ENCODE measurements at regions not wholly inside any gene's neighbourhood (a gene's known extent, or its start where the extent isn't known, plus 50 kb on each side); places are given as distances from the start of the nearest gene placed in this dataset.

DNA sequence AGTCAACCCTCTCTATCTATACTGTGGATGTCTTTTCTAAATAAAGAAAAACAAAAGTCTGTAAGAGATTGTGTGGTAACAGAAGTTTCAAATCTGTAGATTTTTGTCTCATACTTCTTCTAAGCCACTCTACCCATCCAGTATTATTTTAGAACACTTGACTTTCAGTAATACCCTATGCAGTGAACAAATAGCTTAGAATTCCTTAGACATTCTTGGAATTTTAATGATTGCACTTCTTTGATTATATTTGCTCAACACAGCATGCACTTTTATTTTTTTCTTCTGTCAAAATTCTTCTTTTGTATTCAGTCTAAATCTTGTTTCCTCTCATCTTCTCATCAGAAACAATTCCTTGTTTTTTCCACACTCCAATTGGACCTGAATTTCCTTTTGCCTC is 1080.2 kb downstream of the SUCLG1 start:
- no peak for TF ChIP-seq TAF1 (IDR thresholded peaks at IDR 0.05; ENCODE audit: low read depth)
- no peak for TF ChIP-seq YY1 (IDR thresholded peaks at IDR 0.05; ENCODE audit: low read depth)
- TF ChIP-seq NFIC (IDR thresholded peaks at IDR 0.05), result no peak
- TF ChIP-seq TCF12 (IDR thresholded peaks at IDR 0.05; ENCODE audit: low read depth), result no peak
- TF ChIP-seq, protein P1, sequence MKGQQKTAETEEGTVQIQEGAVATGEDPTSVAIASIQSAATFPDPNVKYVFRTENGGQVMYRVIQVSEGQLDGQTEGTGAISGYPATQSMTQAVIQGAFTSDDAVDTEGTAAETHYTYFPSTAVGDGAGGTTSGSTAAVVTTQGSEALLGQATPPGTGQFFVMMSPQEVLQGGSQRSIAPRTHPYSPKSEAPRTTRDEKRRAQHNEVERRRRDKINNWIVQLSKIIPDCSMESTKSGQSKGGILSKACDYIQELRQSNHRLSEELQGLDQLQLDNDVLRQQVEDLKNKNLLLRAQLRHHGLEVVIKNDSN (IDR thresholded peaks at IDR 0.05), result no peak
- TF ChIP-seq FOXM1 (IDR thresholded peaks at IDR 0.05; ENCODE audit: borderline replicate concordance, low read depth), result no peak
- TF ChIP-seq CREB1 (IDR thresholded peaks at IDR 0.05; ENCODE audit: low read depth), result no peak
- TF ChIP-seq ZBTB7A (IDR thresholded peaks at IDR 0.05; ENCODE audit: low read depth), result no peak
- TF ChIP-seq RAD21 (IDR thresholded peaks at IDR 0.05; ENCODE audit: low read depth), result no peak
- no peak for TF ChIP-seq EP300 (IDR thresholded peaks at IDR 0.05; ENCODE audit: borderline replicate concordance)
- no peak for TF ChIP-seq EGR1 (IDR thresholded peaks at IDR 0.05)
- TF ChIP-seq, protein P2, sequence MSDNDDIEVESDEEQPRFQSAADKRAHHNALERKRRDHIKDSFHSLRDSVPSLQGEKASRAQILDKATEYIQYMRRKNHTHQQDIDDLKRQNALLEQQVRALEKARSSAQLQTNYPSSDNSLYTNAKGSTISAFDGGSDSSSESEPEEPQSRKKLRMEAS (IDR thresholded peaks at IDR 0.05), result no peak

DNA sequence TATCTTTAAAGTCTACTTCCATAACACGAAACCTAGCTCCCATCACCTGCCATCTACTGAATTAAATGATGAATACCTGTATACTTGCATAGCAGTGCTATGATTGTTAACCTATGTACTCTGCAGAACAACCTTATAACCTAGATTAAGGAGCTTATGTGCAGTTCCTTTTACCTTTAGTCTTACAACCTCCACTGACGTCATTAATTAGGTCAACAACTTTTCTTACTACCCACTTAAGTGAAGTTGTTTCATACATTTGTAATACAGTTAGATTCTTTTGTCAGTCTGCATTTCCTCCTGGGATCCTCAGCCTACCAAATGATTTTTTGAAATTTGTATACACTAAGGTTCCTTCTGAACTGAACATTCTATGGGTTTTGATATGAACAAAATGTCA is 1082.3 kb downstream of the SUCLG1 start:
- TF ChIP-seq EGR1 (IDR thresholded peaks at IDR 0.05) (no peak), FOXM1 (IDR thresholded peaks at IDR 0.05; ENCODE audit: borderline replicate concordance, low read depth) (no peak), YY1 (IDR thresholded peaks at IDR 0.05; ENCODE audit: low read depth) (no peak), ZBTB7A (IDR thresholded peaks at IDR 0.05; ENCODE audit: low read depth) (no peak), TCF12 (IDR thresholded peaks at IDR 0.05; ENCODE audit: low read depth) (no peak), CEBPB (IDR thresholded peaks at IDR 0.05) (no peak), TAF1 (IDR thresholded peaks at IDR 0.05; ENCODE audit: low read depth) (no peak), TEAD4 (IDR thresholded peaks at IDR 0.05) (no peak), CREB1 (IDR thresholded peaks at IDR 0.05; ENCODE audit: low read depth) (no peak), RAD21 (IDR thresholded peaks at IDR 0.05; ENCODE audit: low read depth) (no peak), EP300 (IDR thresholded peaks at IDR 0.05; ENCODE audit: borderline replicate concordance) (no peak), NFIC (IDR thresholded peaks at IDR 0.05) (no peak)
- TF ChIP-seq, protein P3, sequence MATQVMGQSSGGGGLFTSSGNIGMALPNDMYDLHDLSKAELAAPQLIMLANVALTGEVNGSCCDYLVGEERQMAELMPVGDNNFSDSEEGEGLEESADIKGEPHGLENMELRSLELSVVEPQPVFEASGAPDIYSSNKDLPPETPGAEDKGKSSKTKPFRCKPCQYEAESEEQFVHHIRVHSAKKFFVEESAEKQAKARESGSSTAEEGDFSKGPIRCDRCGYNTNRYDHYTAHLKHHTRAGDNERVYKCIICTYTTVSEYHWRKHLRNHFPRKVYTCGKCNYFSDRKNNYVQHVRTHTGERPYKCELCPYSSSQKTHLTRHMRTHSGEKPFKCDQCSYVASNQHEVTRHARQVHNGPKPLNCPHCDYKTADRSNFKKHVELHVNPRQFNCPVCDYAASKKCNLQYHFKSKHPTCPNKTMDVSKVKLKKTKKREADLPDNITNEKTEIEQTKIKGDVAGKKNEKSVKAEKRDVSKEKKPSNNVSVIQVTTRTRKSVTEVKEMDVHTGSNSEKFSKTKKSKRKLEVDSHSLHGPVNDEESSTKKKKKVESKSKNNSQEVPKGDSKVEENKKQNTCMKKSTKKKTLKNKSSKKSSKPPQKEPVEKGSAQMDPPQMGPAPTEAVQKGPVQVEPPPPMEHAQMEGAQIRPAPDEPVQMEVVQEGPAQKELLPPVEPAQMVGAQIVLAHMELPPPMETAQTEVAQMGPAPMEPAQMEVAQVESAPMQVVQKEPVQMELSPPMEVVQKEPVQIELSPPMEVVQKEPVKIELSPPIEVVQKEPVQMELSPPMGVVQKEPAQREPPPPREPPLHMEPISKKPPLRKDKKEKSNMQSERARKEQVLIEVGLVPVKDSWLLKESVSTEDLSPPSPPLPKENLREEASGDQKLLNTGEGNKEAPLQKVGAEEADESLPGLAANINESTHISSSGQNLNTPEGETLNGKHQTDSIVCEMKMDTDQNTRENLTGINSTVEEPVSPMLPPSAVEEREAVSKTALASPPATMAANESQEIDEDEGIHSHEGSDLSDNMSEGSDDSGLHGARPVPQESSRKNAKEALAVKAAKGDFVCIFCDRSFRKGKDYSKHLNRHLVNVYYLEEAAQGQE (IDR thresholded peaks at IDR 0.05; ENCODE audit: low read depth), result no peak
- TF ChIP-seq, protein P2 (IDR thresholded peaks at IDR 0.05), result no peak
- TF ChIP-seq, protein P1 (IDR thresholded peaks at IDR 0.05), result no peak

DNA sequence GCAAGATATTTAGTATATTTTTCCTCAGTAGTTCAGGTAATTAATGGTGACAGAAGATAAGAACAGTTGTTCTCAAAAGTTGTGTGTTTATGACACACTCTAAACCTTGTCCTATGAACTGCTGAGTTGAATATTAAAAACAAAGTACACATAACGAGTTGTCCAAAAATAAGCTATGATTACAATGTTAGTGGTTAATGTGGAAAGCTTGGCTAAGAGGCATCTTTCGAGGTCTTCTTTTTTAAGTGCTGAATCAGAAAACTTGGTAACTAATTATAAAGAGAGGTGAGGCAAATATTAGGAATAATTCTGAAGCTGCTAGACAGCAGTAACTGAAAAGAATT is 1088.7 kb downstream of the SUCLG1 start:
- no peak for TF ChIP-seq CEBPB (IDR thresholded peaks at IDR 0.05)
- no peak for TF ChIP-seq TEAD4 (IDR thresholded peaks at IDR 0.05)
- TF ChIP-seq TCF12 (IDR thresholded peaks at IDR 0.05; ENCODE audit: low read depth), result no peak
- no peak for TF ChIP-seq TAF1 (IDR thresholded peaks at IDR 0.05; ENCODE audit: low read depth)
- no peak for TF ChIP-seq CREB1 (IDR thresholded peaks at IDR 0.05; ENCODE audit: low read depth)
- no peak for TF ChIP-seq NFIC (IDR thresholded peaks at IDR 0.05)
- no peak for TF ChIP-seq RAD21 (IDR thresholded peaks at IDR 0.05; ENCODE audit: low read depth)
- TF ChIP-seq YY1 (IDR thresholded peaks at IDR 0.05; ENCODE audit: low read depth), result no peak
- TF ChIP-seq, protein P2 (IDR thresholded peaks at IDR 0.05), result no peak
- no peak for TF ChIP-seq EGR1 (IDR thresholded peaks at IDR 0.05)
- TF ChIP-seq, protein P1 (IDR thresholded peaks at IDR 0.05), result no peak
- TF ChIP-seq EP300 (IDR thresholded peaks at IDR 0.05; ENCODE audit: borderline replicate concordance), result no peak
- TF ChIP-seq, protein P3 (IDR thresholded peaks at IDR 0.05; ENCODE audit: low read depth), result no peak
- TF ChIP-seq ZBTB7A (IDR thresholded peaks at IDR 0.05; ENCODE audit: low read depth), result no peak
- TF ChIP-seq FOXM1 (IDR thresholded peaks at IDR 0.05; ENCODE audit: borderline replicate concordance, low read depth), result no peak

DNA sequence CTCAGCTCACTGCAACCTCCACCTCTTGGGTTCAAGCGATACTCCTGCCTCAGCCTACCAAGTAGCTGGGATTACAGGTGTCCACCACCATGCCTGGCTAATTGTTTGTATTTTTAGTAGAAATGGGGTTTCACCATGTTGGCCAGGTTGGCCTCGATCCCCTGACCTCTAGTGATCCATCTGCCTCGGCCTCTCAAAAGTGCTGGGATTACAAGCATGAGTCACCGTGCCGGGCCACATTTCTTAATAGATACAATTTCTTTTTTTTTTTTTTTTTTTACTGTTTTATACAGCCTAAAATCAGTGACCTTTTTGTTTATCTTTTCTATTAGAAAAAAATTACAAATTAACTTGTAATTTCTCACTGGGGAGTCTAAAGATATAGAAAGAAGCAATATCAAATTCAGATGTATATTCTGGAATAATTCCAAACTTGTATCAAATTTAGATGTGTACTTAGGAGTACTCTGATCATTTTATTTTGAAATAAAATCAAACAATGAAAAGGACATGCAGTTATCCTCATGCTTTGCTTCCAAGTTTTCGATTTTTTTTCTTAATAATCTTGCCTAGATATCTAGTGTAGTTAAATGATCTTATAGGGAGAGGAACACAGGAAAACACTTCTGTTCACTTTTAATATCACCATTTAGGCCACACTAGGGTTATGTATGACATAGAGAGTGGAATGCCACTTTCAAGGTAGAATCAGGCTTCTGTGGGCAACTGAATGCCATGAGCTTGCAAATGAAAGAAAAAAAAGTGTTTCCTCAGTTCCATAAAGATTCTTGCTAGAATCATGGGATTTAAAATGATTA is 1089.3 kb downstream of the SUCLG1 start:
- TF ChIP-seq, protein P3 (IDR thresholded peaks at IDR 0.05; ENCODE audit: low read depth), result no peak
- TF ChIP-seq TAF1 (IDR thresholded peaks at IDR 0.05; ENCODE audit: low read depth), result no peak
- TF ChIP-seq FOXM1 (IDR thresholded peaks at IDR 0.05; ENCODE audit: borderline replicate concordance, low read depth), result no peak
- no peak for TF ChIP-seq RAD21 (IDR thresholded peaks at IDR 0.05; ENCODE audit: low read depth)
- TF ChIP-seq, protein P1 (IDR thresholded peaks at IDR 0.05), result no peak
- no peak for TF ChIP-seq EP300 (IDR thresholded peaks at IDR 0.05; ENCODE audit: borderline replicate concordance)
- TF ChIP-seq NFIC (IDR thresholded peaks at IDR 0.05), result no peak
- TF ChIP-seq, protein P2 (IDR thresholded peaks at IDR 0.05), result no peak
- TF ChIP-seq ZBTB7A (IDR thresholded peaks at IDR 0.05; ENCODE audit: low read depth), result no peak
- TF ChIP-seq TCF12 (IDR thresholded peaks at IDR 0.05; ENCODE audit: low read depth), result no peak
- no peak for TF ChIP-seq TEAD4 (IDR thresholded peaks at IDR 0.05)
- no peak for TF ChIP-seq YY1 (IDR thresholded peaks at IDR 0.05; ENCODE audit: low read depth)
- TF ChIP-seq CEBPB (IDR thresholded peaks at IDR 0.05), result no peak
- no peak for TF ChIP-seq CREB1 (IDR thresholded peaks at IDR 0.05; ENCODE audit: low read depth)
- no peak for TF ChIP-seq EGR1 (IDR thresholded peaks at IDR 0.05)
